GM12878 (cell line): ENCODE measurements at regions not wholly inside any gene's neighbourhood (a gene's known extent, or its start where the extent isn't known, plus 50 kb on each side); places are given as distances from the start of the nearest gene placed in this dataset.

Experiments
- ATAC-seq: fragments of 200-7000 bp; cut with Tn5 transposase; 3 replicates; pipeline ENCODE4 v1.9.1; 2020; ENCODE audit warnings: mild to moderate bottlenecking, moderate library complexity
- BruUV-seq: library from RNA; stranded (reverse); fragments of 400-500 nt; replicated peaks from 2 replicates; lab custom pipeline; 2021; lab: Mats Ljungman, UMichigan
- CTCF ChIA-PET: fragments of 300-600 bp; sonication (Branson Sonifier 250); formaldehyde crosslinking; extraction: SDS; loops from one replicate; lab custom pipeline; 2021; ENCODE audit warnings: inconsistent platforms; lab: Yijun Ruan, JAX
- POLR2A ChIA-PET: fragments of 350-600 bp; formaldehyde crosslinking; extraction: SDS; loops from one replicate; lab custom pipeline; 2021; ENCODE audit warnings: inconsistent platforms; lab: Charles Lee
- RAD21 ChIA-PET: fragments of 300-600 bp; sonication (Branson Sonifier 250); formaldehyde crosslinking; loops from one replicate; lab custom pipeline; 2023; ENCODE audit warnings: antibody characterized with exemption; ENCODE audit not compliant: unreplicated experiment; lab: Charles Lee
- SMC1A ChIA-PET: fragments of 300-600 bp; sonication (Branson Sonifier 250); formaldehyde crosslinking; loops from one replicate; lab custom pipeline; 2023; ENCODE audit not compliant: unreplicated experiment, uncharacterized antibody; lab: Charles Lee
- DNase-seq: peaks from one replicate; pipeline ENCODE4 v3.0.0-alpha.2; 2011; ENCODE audit warnings: low read depth, low spot score
- FAIRE-seq: peaks from 3 replicates; lab custom pipeline; 2011; peaks lifted over from hg19 to GRCh38; lab: Jason Lieb, UNC
- H2AFZ ChIP-seq: 2 replicates; pipeline ENCODE4 v1.6.0; 2011; ENCODE audit warnings: low read depth, low read length, control low read depth; ENCODE audit not compliant: control insufficient read depth
- H3K27ac ChIP-seq: 2 replicates; pipeline ENCODE4 v1.5.1; 2011; ENCODE audit warnings: control low read depth; ENCODE audit not compliant: control insufficient read depth, insufficient read depth
- H3K27me3 ChIP-seq, 2 experiments: replicated peaks in 1 of 2; 2 replicates each; pipeline versions ENCODE4 v1.6.0 to v1.6.1; 2011; ENCODE audit warnings: low read length in 1 of 2; ENCODE audit not compliant: control insufficient read depth in 2 of 2, insufficient read depth in 2 of 2
- H3K36me3 ChIP-seq, 2 experiments: 2 replicates each; pipeline ENCODE4 v1.5.1; 2011; ENCODE audit warnings: low read length in 1 of 2; ENCODE audit not compliant: control insufficient read depth in 2 of 2, insufficient read depth in 2 of 2
- H3K4me1 ChIP-seq: 2 replicates; pipeline ENCODE4 v1.6.1; 2011; ENCODE audit warnings: mild to moderate bottlenecking, low read length, moderate library complexity, mixed read lengths; ENCODE audit not compliant: control insufficient read depth, insufficient read depth
- H3K4me2 ChIP-seq: 2 replicates; pipeline ENCODE4 v1.6.0; 2011; ENCODE audit warnings: control low read depth; ENCODE audit not compliant: control insufficient read depth, insufficient read depth
- H3K4me3 ChIP-seq: fragments of 200-600 bp; sonication (generic); 2 replicates; pipeline ENCODE4 v1.5.1; 2016
- H3K79me2 ChIP-seq: 2 replicates; pipeline ENCODE4 v1.6.0; 2011; ENCODE audit warnings: low read length; ENCODE audit not compliant: control insufficient read depth, insufficient read depth
- H3K9ac ChIP-seq: 2 replicates; pipeline ENCODE4 v1.8.0; 2011; ENCODE audit warnings: low read length, control low read depth, mixed read lengths; ENCODE audit not compliant: control insufficient read depth, insufficient read depth
- H3K9me3 ChIP-seq: replicated peaks from 3 replicates; pipeline ENCODE4 v1.5.1; 2011; ENCODE audit warnings: mild to moderate bottlenecking, low read length; ENCODE audit not compliant: control insufficient read depth, insufficient read depth
- H4K20me1 ChIP-seq: 2 replicates; pipeline ENCODE4 v1.6.0; 2011; ENCODE audit not compliant: control insufficient read depth, insufficient read depth
- ATF7 ChIP-seq: fragments of 450-650 bp; IDR thresholded peaks from 2 replicates; pipeline ENCODE4 v1.6.1; 2016; ENCODE audit warnings: low read depth, mild to moderate bottlenecking
- BMI1 ChIP-seq: fragments of 450-650 bp; IDR thresholded peaks from 2 replicates; pipeline ENCODE4 v1.6.1; 2016; ENCODE audit warnings: mild to moderate bottlenecking, moderate library complexity, borderline replicate concordance
- CEBPB ChIP-seq, 2 experiments: fragments of 150-350 bp in 1 of 2; IDR thresholded peaks; 2 replicates each; pipeline ENCODE4 v1.6.1; 2012 to 2014; ENCODE audit warnings: low read depth in 2 of 2, low read length in 2 of 2, borderline replicate concordance in 1 of 2, inconsistent platforms in 1 of 2
- EGR1 ChIP-seq, 2 experiments: IDR thresholded peaks; 1 replicate in 1 of 2; 2 replicates in 1 of 2; pipeline ENCODE4 v1.6.1; 2011 to 2012; ENCODE audit warnings: low read depth in 2 of 2, low read length in 2 of 2, borderline replicate concordance in 1 of 2, mild to moderate bottlenecking in 1 of 2, moderate library complexity in 1 of 2
- MYB ChIP-seq: fragments of 150-350 bp; IDR thresholded peaks from 2 replicates; pipeline ENCODE4 v1.6.1; 2014; ENCODE audit warnings: mild to moderate bottlenecking, low read depth, low read length, borderline replicate concordance
- MYC ChIP-seq: IDR thresholded peaks from 2 replicates; pipeline ENCODE4 v1.6.1; 2011; ENCODE audit warnings: mild to moderate bottlenecking, low read length, moderate library complexity, inconsistent platforms; ENCODE audit not compliant: insufficient read depth, insufficient replicate concordance, insufficient read length, severe bottlenecking
- RAD21 ChIP-seq: IDR thresholded peaks from 2 replicates; pipeline ENCODE4 v1.6.1; 2011; ENCODE audit warnings: mild to moderate bottlenecking, low read depth, low read length, moderate library complexity; ENCODE audit not compliant: insufficient read depth
- STAT1 ChIP-seq: fragments of 450-650 bp; conservative IDR thresholded peaks from 2 replicates; pipeline ENCODE4 v1.6.1; 2014; ENCODE audit warnings: antibody characterized with exemption, mild to moderate bottlenecking
- YY1 ChIP-seq: IDR thresholded peaks from 2 replicates; pipeline ENCODE4 v1.6.1; 2011; ENCODE audit warnings: low read depth, mild to moderate bottlenecking, low read length
- ZBTB33 ChIP-seq: fragments of 450-650 bp; IDR thresholded peaks from 2 replicates; pipeline ENCODE4 v1.6.1; 2017; ENCODE audit warnings: mild to moderate bottlenecking
- WGBS: methylation state at CpG from one replicate; pipeline ENCODE4 v1.1.6; 2016; ENCODE audit warnings: low lambda C conversion rate; ENCODE audit not compliant: insufficient replicate concordance, insufficient coverage; ENCODE audit errors: missing lambda C conversion rate; 5-methylcytosine and 5-hydroxymethylcytosine counted together
- in situ Hi-C: fragments of 300-500 bp; cut with MboI; formaldehyde crosslinking; loops from 9 replicates; pipeline ENCODE4 v1.14.3; 2018; ENCODE audit warnings: mixed read lengths
- intact Hi-C: fragments of 100-400 bp; cut with micrococcal nuclease; formaldehyde crosslinking; loops from one replicate; pipeline ENCODE4 v1.14.2; 2022; ENCODE audit not compliant: unreplicated experiment
- TF ChIP-seq, protein P1 (sequence below): IDR thresholded peaks from 2 replicates; pipeline ENCODE4 v1.6.1; 2012; ENCODE audit warnings: low read depth, low read length, improper control_type of control experiment

- in situ Hi-C loops (no loop called here), intact Hi-C loops (no loop called here)
- POLR2A ChIA-PET: no interaction called here
- no peak for ATAC-seq
- Histone ChIP-seq H3K36me3 (no peaks in the 10 kb centered on the region), H3K4me1 (no peaks in the 10 kb centered on the region), H3K27ac (no peak overlapping the region), H3K4me3 (no peak overlapping the region), H3K9me3 (no peaks in the 10 kb centered on the region), H4K20me1 (no peaks in the 10 kb centered on the region), H3K27me3 (no peaks in the 10 kb centered on the region), H3K9ac (no peak overlapping the region), H3K79me2 (no peaks in the 10 kb centered on the region), H2AFZ (no peak overlapping the region), H3K4me2 (no peak overlapping the region)
- RAD21 ChIA-PET: no interaction called here
- no TSS peak for BruUV-seq
- TF ChIP-seq ZBTB33 (no peak), MYC (no peak), ATF7 (no peak), MYB (no peak), YY1 (no peak), STAT1 (no peak), BMI1 (no peak), EGR1 (IDR thresholded peaks at IDR 0.05; ENCODE audit: borderline replicate concordance in 1 of 2, low read depth in 2 of 2, low read length in 2 of 2) (no peak), RAD21 (no peak), CEBPB (IDR thresholded peaks at IDR 0.05; ENCODE audit: borderline replicate concordance in 1 of 2, low read depth in 2 of 2, low read length in 2 of 2) (no peak)
- TF ChIP-seq, protein P1, sequence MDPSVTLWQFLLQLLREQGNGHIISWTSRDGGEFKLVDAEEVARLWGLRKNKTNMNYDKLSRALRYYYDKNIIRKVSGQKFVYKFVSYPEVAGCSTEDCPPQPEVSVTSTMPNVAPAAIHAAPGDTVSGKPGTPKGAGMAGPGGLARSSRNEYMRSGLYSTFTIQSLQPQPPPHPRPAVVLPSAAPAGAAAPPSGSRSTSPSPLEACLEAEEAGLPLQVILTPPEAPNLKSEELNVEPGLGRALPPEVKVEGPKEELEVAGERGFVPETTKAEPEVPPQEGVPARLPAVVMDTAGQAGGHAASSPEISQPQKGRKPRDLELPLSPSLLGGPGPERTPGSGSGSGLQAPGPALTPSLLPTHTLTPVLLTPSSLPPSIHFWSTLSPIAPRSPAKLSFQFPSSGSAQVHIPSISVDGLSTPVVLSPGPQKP: no peak
- SMC1A ChIA-PET: interaction anchor here (0.9 to 1.3 kb wide), 3 partner anchors 14 to 34 kb away, joined by 3 read pairs; no protein-coding TSS in a partner anchor
- FAIRE-seq: no peak
- no peak for DNase-seq
- 22% methylated on average over 5 of the region's 5 CpGs for WGBS
- CTCF ChIA-PET: interaction anchor here (1.1 kb wide), 1 partner anchor 146 kb away, joined by 3 read pairs; no protein-coding TSS in a partner anchor
Measured at GRCh38 chr14:46399049-46399448, 252.5 kb downstream of the RPL10L start.
